IMR-90 (cell line): ENCODE measurements at regions not wholly inside any gene's neighbourhood (a gene's known extent, or its start where the extent isn't known, plus 50 kb on each side); places are given as distances from the start of the nearest gene placed in this dataset.

ENCODE experiments used
- ATAC-seq: fragments of 200-7000 bp; cut with Tn5 transposase; 2 replicates; pipeline ENCODE4 v1.9.1; 2020; ENCODE audit warnings: low read depth, mild to moderate bottlenecking, moderate library complexity
- BruUV-seq: library from RNA; stranded (reverse); fragments of 400-500 nt; replicated peaks from 2 replicates; lab custom pipeline; 2021; lab: Mats Ljungman, UMichigan
- CTCF ChIA-PET: fragments of 300-600 bp; formaldehyde crosslinking; extraction: SDS; loops from one replicate; lab custom pipeline; 2021; ENCODE audit warnings: antibody characterized with exemption; lab: Yijun Ruan, JAX
- POLR2A ChIA-PET: fragments of 300-600 bp; sonication (Branson Sonifier 250); formaldehyde crosslinking; loops from one replicate; lab custom pipeline; 2022; ENCODE audit warnings: antibody characterized with exemption; ENCODE audit not compliant: unreplicated experiment; lab: Charles Lee
- DNase-seq: peaks from one replicate; pipeline ENCODE4 v3.0.0; 2013
- H2AFZ ChIP-seq: replicated peaks from 2 replicates; pipeline ENCODE3; 2013; ENCODE audit warnings: low read length, mild to moderate bottlenecking; ENCODE audit not compliant: poor library complexity
- H2AK5ac ChIP-seq: 2 replicates; pipeline ENCODE4 v1.6.1; 2013; ENCODE audit warnings: low read depth, low read length, inconsistent platforms
- H2AK9ac ChIP-seq: replicated peaks from 2 replicates; pipeline ENCODE3; 2013; ENCODE audit warnings: mild to moderate bottlenecking, low read depth, low read length, moderate library complexity; ENCODE audit not compliant: poor library complexity
- H2BK120ac ChIP-seq: 2 replicates; pipeline ENCODE4 v1.6.1; 2013; ENCODE audit warnings: low read depth, low read length, inconsistent platforms
- H2BK15ac ChIP-seq: 3 replicates; pipeline ENCODE4 v1.6.1; 2013; ENCODE audit warnings: low read depth, low read length, inconsistent platforms
- H2BK20ac ChIP-seq: 2 replicates; pipeline ENCODE4 v1.6.1; 2013; ENCODE audit warnings: low read depth, mild to moderate bottlenecking, inconsistent platforms, low read length, moderate library complexity
- H2BK5ac ChIP-seq: 2 replicates; pipeline ENCODE4 v1.6.1; 2013; ENCODE audit warnings: mild to moderate bottlenecking, low read depth, low read length, inconsistent platforms; ENCODE audit not compliant: poor library complexity, severe bottlenecking
- H3K14ac ChIP-seq: replicated peaks from 2 replicates; pipeline ENCODE4 v1.6.1; 2013; ENCODE audit warnings: low read depth, low read length, inconsistent platforms
- H3K18ac ChIP-seq: 2 replicates; pipeline ENCODE4 v1.6.1; 2013; ENCODE audit warnings: low read depth, low read length, control low read depth
- H3K23ac ChIP-seq: 2 replicates; pipeline ENCODE4 v1.6.1; 2013; ENCODE audit warnings: low read depth, low read length, inconsistent platforms
- H3K27ac ChIP-seq: 2 replicates; pipeline ENCODE4 v1.5.1; 2013; ENCODE audit warnings: mild to moderate bottlenecking, control low read depth, low read length; ENCODE audit not compliant: insufficient read depth
- H3K27me3 ChIP-seq: 2 replicates; pipeline ENCODE4 v1.6.1; 2013; ENCODE audit warnings: low read length; ENCODE audit not compliant: control insufficient read depth, insufficient read depth
- H3K36me3 ChIP-seq: 2 replicates; pipeline ENCODE4 v1.6.1; 2013; ENCODE audit warnings: low read length, mixed read lengths; ENCODE audit not compliant: control insufficient read depth, insufficient read depth
- H3K4ac ChIP-seq: 2 replicates; pipeline ENCODE4 v1.6.1; 2013; ENCODE audit warnings: low read depth, low read length, inconsistent platforms
- H3K4me1 ChIP-seq: 2 replicates; pipeline ENCODE4 v1.6.1; 2013; ENCODE audit warnings: low read length, mixed read lengths; ENCODE audit not compliant: control insufficient read depth, insufficient read depth
- H3K4me2 ChIP-seq: 2 replicates; pipeline ENCODE4 v1.6.1; 2013; ENCODE audit warnings: low read depth, mild to moderate bottlenecking, control low read depth, low read length, moderate library complexity
- H3K4me3 ChIP-seq: 2 replicates; pipeline ENCODE4 v1.5.1; 2013; ENCODE audit warnings: low read depth, mild to moderate bottlenecking, control low read depth, low read length, moderate library complexity; ENCODE audit not compliant: insufficient read depth
- H3K56ac ChIP-seq: 2 replicates; pipeline ENCODE4 v1.6.1; 2013; ENCODE audit warnings: low read length, inconsistent platforms; ENCODE audit not compliant: insufficient read depth; ENCODE audit errors: extremely low read depth
- H3K79me1 ChIP-seq, 2 experiments: 2 replicates each; pipeline ENCODE4 v1.6.1; 2013; ENCODE audit warnings: low read length in 2 of 2, inconsistent platforms in 1 of 2, low read depth in 1 of 2
- H3K9ac ChIP-seq: 2 replicates; pipeline ENCODE4 v1.6.1; 2013; ENCODE audit warnings: low read depth, low read length, control low read depth
- H3K9me1 ChIP-seq: 2 replicates; pipeline ENCODE4 v1.6.1; 2013; ENCODE audit warnings: low read length, inconsistent platforms; ENCODE audit not compliant: insufficient read depth
- H3K9me3 ChIP-seq: 2 replicates; pipeline ENCODE4 v1.6.1; 2013; ENCODE audit warnings: low read length; ENCODE audit not compliant: control insufficient read depth, insufficient read depth
- H4K20me1 ChIP-seq: 2 replicates; pipeline ENCODE4 v1.6.1; 2013; ENCODE audit warnings: low read length, inconsistent platforms; ENCODE audit not compliant: insufficient read depth
- H4K5ac ChIP-seq: 2 replicates; pipeline ENCODE4 v1.6.1; 2013; ENCODE audit warnings: mild to moderate bottlenecking, low read depth, low read length, control low read depth
- H4K8ac ChIP-seq, 2 experiments: 2 replicates each; pipeline ENCODE4 v1.6.1; 2013; ENCODE audit warnings: low read depth in 2 of 2, low read length in 2 of 2, control low read depth in 1 of 2, inconsistent platforms in 1 of 2
- H4K91ac ChIP-seq: 2 replicates; pipeline ENCODE4 v1.6.1; 2013; ENCODE audit warnings: low read depth, low read length, inconsistent platforms; ENCODE audit not compliant: insufficient read depth
- BHLHE40 ChIP-seq: fragments of 150-350 bp; IDR thresholded peaks from 2 replicates; pipeline ENCODE4 v1.6.1; 2016; ENCODE audit warnings: mild to moderate bottlenecking, low read depth, low read length
- MAFK ChIP-seq: IDR thresholded peaks from 2 replicates; pipeline ENCODE4 v1.6.1; 2012; ENCODE audit warnings: low read depth, low read length, improper control_type of control experiment
- MAZ ChIP-seq: IDR thresholded peaks from 2 replicates; pipeline ENCODE4 v1.6.1; 2012; ENCODE audit warnings: low read depth, mild to moderate bottlenecking, low read length, improper control_type of control experiment, moderate library complexity, borderline replicate concordance
- POLR2A ChIP-seq: IDR thresholded peaks from 2 replicates; pipeline ENCODE4 v1.6.1; 2012; ENCODE audit warnings: mild to moderate bottlenecking, low read depth, low read length
- RCOR1 ChIP-seq: IDR thresholded peaks from 2 replicates; pipeline ENCODE4 v1.6.1; 2012; ENCODE audit warnings: mild to moderate bottlenecking, low read length, improper control_type of control experiment; ENCODE audit not compliant: insufficient replicate concordance
- USF2 ChIP-seq: fragments of 150-350 bp; IDR thresholded peaks from 2 replicates; pipeline ENCODE4 v1.6.1; 2017; ENCODE audit warnings: mild to moderate bottlenecking, antibody characterized with exemption, low read length, low read depth
- WGBS, 2 experiments: methylation state at CpG; one replicate each; pipeline versions ENCODE4 v1.1.5 to v1.1.7; 2013; ENCODE audit warnings: missing lambda C conversion rate in 2 of 2; ENCODE audit not compliant: insufficient read length in 1 of 2; ENCODE audit errors: extremely low coverage in 2 of 2; 5-methylcytosine and 5-hydroxymethylcytosine counted together
- dilution Hi-C: fragments of 300-500 bp; cut with HindIII; formaldehyde crosslinking; loops from one replicate; pipeline ENCODE4 v1.14.3; 2018; ENCODE audit warnings: low sequenced_read_pairs; ENCODE audit not compliant: unreplicated experiment
- in situ Hi-C: fragments of 300-500 bp; cut with MboI; formaldehyde crosslinking; loops from 3 replicates; pipeline ENCODE4 v1.14.3; 2019; ENCODE audit warnings: low sequenced_read_pairs, inconsistent platforms, mixed read lengths
- intact Hi-C: fragments of 100-400 bp; cut with micrococcal nuclease; formaldehyde crosslinking; loops from 2 replicates; pipeline ENCODE4 v1.10.0; 2022

- DNase-seq = no peak
- Histone ChIP-seq H3K36me3 (no peaks in the 10 kb centered on the region), H3K4ac (0 out of 2 replicates have a peak overlapping the region, but pooled peaks have one; percentile 64), H3K9me1 (peaks cover 13% of the 10 kb centered on the region), H4K8ac (no peak overlapping the region), H3K9me3 (0 out of 2 replicates have a peak, but pooled peaks cover 2% of the 10 kb centered on the region), H2BK15ac (0 out of 3 replicates have a peak overlapping the region, but pooled peaks have one; percentile 38), H3K4me1 (peaks cover 16% of the 10 kb centered on the region), H3K27me3 (no peaks in the 10 kb centered on the region), H3K27ac (no peak overlapping the region), H2AFZ (no peak overlapping the region), H3K14ac (no peak overlapping the region), H2BK5ac (no peak overlapping the region), H2BK120ac (0 out of 2 replicates have a peak overlapping the region, but pooled peaks have one; percentile 26), H4K91ac (no peak overlapping the region), H3K79me1 (no peaks in the 10 kb centered on the region; a peak in 1 of 4 replicates), H4K20me1 (no peaks in the 10 kb centered on the region), H2AK9ac (no peak overlapping the region), H2AK5ac (no peak overlapping the region), H3K56ac (no peak overlapping the region), H3K18ac (no peak overlapping the region), H2BK20ac (no peak overlapping the region), H3K4me3 (no peak overlapping the region), H4K5ac (no peak overlapping the region), H3K23ac (no peak overlapping the region), H3K4me2 (no peak overlapping the region), H3K9ac (no peak overlapping the region)
- POLR2A ChIA-PET = interaction anchor here (0.5 kb wide), 1 partner anchor 1015 kb away, joined by 3 read pairs; no protein-coding TSS in a partner anchor
- dilution Hi-C loops (no loop called here), in situ Hi-C loops (no loop called here), intact Hi-C loops (loop anchor here (10.0 kb wide), 2 partner anchors 159 to 249 kb away; no protein-coding TSS in a partner anchor)
- no peak for ATAC-seq
- TF ChIP-seq USF2 = no peak
- no peak for TF ChIP-seq BHLHE40
- TF ChIP-seq POLR2A = no peak
- no peak for TF ChIP-seq MAZ
- no peak for TF ChIP-seq MAFK
- no peak for TF ChIP-seq RCOR1
- no TSS peak for BruUV-seq
- CTCF ChIA-PET = interaction anchor here (1.2 kb wide), 1 partner anchor 19 kb away, joined by 3 read pairs; no protein-coding TSS in a partner anchor
- no CpG with 5 or more reads among the region's 2 CpGs for WGBS, 2 experiments
These were observed 138.3 kb upstream of the RND3 start for GRCh38 chr2:150625741-150626140.
